HuH-7.5 (cell line): ENCODE measurements at regions not wholly inside any gene's neighbourhood (a gene's known extent, or its start where the extent isn't known, plus 50 kb on each side); places are given as distances from the start of the nearest gene placed in this dataset.

Experiments
- DNase-seq: peaks from one replicate; pipeline ENCODE4 v3.0.0; 2011; ENCODE audit warnings: low spot score

GRCh38 chr1:29964718-29965533 lies 728.6 kb downstream of the PTPRU start:
- no peak for DNase-seq

GRCh38 chr1:29963946-29964345 lies 727.6 kb downstream of the PTPRU start:
- no peak for DNase-seq

GRCh38 chr1:29962831-29963247 lies 726.5 kb downstream of the PTPRU start:
- no peak for DNase-seq

- no peak for DNase-seq
Observed at GRCh38 chr1:29962336-29962735, 726.0 kb downstream of the PTPRU start.

- no peak for DNase-seq
Observed at GRCh38 chr1:29961293-29962059, 725.2 kb downstream of the PTPRU start.

- DNase-seq = no peak
Observed at GRCh38 chr1:29960876-29961275, 724.6 kb downstream of the PTPRU start.

- DNase-seq = no peak
Observed at GRCh38 chr1:29960156-29960755, 723.9 kb downstream of the PTPRU start.

- DNase-seq = no peak
Observed at GRCh38 chr1:29959356-29959755, 723.0 kb downstream of the PTPRU start.

GRCh38 chr1:29958271-29958670 lies 721.9 kb downstream of the PTPRU start:
- no peak for DNase-seq

GRCh38 chr1:29956349-29957030 lies 720.2 kb downstream of the PTPRU start:
- no peak for DNase-seq

GRCh38 chr1:29954591-29954990 lies 718.3 kb downstream of the PTPRU start:
- no peak for DNase-seq

GRCh38 chr1:29953961-29954360 lies 717.6 kb downstream of the PTPRU start:
- no peak for DNase-seq

GRCh38 chr1:29949676-29950075 lies 713.4 kb downstream of the PTPRU start:
- DNase-seq = no peak

GRCh38 chr1:29948581-29948980 lies 712.3 kb downstream of the PTPRU start:
- no peak for DNase-seq

- no peak for DNase-seq
Observed at GRCh38 chr1:29946057-29946456, 709.7 kb downstream of the PTPRU start.

GRCh38 chr1:29945426-29945825 lies 709.1 kb downstream of the PTPRU start:
- no peak for DNase-seq

- DNase-seq = no peak
Observed at GRCh38 chr1:29944253-29944905, 708.1 kb downstream of the PTPRU start.

GRCh38 chr1:29943034-29943433 lies 706.7 kb downstream of the PTPRU start:
- no peak for DNase-seq

- no peak for DNase-seq
Observed at GRCh38 chr1:29939079-29939478, 702.8 kb downstream of the PTPRU start.

GRCh38 chr1:29937356-29937755 lies 701.0 kb downstream of the PTPRU start:
- DNase-seq = no peak

GRCh38 chr1:29936031-29936544 lies 699.8 kb downstream of the PTPRU start:
- no peak for DNase-seq
